Ishikawa (cell line): ENCODE measurements at regions not wholly inside any gene's neighbourhood (a gene's known extent, or its start where the extent isn't known, plus 50 kb on each side); places are given as distances from the start of the nearest gene placed in this dataset.

Experiments used
- CEBPB ChIP-seq: IDR thresholded peaks from 2 replicates; pipeline ENCODE4 v1.6.1; 2012
- CREB1 ChIP-seq: IDR thresholded peaks from 2 replicates; pipeline ENCODE4 v1.6.1; 2012; ENCODE audit warnings: low read depth
- EGR1 ChIP-seq: IDR thresholded peaks from 2 replicates; pipeline ENCODE4 v1.6.1; 2012
- EP300 ChIP-seq: IDR thresholded peaks from 2 replicates; pipeline ENCODE4 v1.6.1; 2012; ENCODE audit warnings: borderline replicate concordance
- TAF1 ChIP-seq: IDR thresholded peaks from 2 replicates; pipeline ENCODE4 v1.6.1; 2012; ENCODE audit warnings: low read depth, mild to moderate bottlenecking
- YY1 ChIP-seq: IDR thresholded peaks from 2 replicates; pipeline ENCODE4 v1.6.1; 2012; ENCODE audit warnings: low read depth
- TF ChIP-seq, protein P1 (sequence below): IDR thresholded peaks from 2 replicates; pipeline ENCODE4 v1.6.1; 2012

DNA sequence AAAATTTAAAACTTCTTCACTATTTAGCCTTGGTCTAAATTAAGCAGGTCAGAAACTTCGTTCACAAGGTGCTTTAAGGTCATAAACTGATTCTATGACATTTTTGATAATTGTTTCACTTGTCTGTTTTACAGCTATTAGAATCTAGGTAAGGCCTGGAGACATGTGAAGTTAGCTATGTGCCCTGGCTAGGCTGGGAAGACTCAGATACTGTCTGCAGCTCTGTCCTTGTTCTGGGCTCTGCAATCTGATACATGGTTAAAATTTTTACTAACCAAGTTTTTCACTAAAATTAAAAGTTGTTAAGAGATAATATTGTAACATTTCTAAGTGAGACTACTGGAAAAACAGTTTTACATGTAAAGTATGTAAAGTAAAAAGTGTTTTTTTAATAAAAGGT, 479.6 kb upstream of the EPHA6 start:
- TF ChIP-seq YY1 (no peak), TAF1 (no peak), CREB1 (no peak), CEBPB (no peak), EP300 (no peak), EGR1 (no peak)
- TF ChIP-seq, protein P1, sequence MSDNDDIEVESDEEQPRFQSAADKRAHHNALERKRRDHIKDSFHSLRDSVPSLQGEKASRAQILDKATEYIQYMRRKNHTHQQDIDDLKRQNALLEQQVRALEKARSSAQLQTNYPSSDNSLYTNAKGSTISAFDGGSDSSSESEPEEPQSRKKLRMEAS: no peak
